ENCODE measurements at regions not wholly inside any gene's neighbourhood (a gene's known extent, or its start where the extent isn't known, plus 50 kb on each side); places are given as distances from the start of the nearest gene placed in this dataset.

DNA sequence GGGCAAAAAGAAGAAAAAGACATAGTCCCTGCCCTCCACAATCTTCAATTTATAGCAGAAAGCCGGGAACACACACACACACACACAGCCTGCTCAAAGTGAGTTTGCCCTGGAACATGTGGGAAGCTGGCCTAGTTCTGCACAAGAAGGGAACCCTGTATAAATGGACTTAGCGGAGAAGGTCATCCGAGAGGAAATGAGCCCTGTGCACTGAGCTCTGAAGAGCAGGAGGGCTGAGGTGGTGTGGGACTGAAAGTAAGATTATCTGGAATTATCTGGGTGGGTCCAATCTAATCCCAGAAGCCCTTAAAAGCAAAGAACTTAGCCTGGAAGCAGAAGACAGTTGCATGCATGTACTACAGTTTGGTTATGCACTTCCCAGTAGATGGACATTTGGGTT is 90.0 kb upstream of the CTSV start:
- TF ChIP-seq, protein P1, sequence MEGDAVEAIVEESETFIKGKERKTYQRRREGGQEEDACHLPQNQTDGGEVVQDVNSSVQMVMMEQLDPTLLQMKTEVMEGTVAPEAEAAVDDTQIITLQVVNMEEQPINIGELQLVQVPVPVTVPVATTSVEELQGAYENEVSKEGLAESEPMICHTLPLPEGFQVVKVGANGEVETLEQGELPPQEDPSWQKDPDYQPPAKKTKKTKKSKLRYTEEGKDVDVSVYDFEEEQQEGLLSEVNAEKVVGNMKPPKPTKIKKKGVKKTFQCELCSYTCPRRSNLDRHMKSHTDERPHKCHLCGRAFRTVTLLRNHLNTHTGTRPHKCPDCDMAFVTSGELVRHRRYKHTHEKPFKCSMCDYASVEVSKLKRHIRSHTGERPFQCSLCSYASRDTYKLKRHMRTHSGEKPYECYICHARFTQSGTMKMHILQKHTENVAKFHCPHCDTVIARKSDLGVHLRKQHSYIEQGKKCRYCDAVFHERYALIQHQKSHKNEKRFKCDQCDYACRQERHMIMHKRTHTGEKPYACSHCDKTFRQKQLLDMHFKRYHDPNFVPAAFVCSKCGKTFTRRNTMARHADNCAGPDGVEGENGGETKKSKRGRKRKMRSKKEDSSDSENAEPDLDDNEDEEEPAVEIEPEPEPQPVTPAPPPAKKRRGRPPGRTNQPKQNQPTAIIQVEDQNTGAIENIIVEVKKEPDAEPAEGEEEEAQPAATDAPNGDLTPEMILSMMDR (IDR thresholded peaks at IDR 0.05; ENCODE audit: insufficient read depth, low read length) = no peak
- TF ChIP-seq POLR2AphosphoS5 (IDR thresholded peaks at IDR 0.05; ENCODE audit: low read depth) (no peak), SPI1 (IDR thresholded peaks at IDR 0.05; ENCODE audit: borderline replicate concordance, low read depth) (no peak)
- TF ChIP-seq, protein P2, sequence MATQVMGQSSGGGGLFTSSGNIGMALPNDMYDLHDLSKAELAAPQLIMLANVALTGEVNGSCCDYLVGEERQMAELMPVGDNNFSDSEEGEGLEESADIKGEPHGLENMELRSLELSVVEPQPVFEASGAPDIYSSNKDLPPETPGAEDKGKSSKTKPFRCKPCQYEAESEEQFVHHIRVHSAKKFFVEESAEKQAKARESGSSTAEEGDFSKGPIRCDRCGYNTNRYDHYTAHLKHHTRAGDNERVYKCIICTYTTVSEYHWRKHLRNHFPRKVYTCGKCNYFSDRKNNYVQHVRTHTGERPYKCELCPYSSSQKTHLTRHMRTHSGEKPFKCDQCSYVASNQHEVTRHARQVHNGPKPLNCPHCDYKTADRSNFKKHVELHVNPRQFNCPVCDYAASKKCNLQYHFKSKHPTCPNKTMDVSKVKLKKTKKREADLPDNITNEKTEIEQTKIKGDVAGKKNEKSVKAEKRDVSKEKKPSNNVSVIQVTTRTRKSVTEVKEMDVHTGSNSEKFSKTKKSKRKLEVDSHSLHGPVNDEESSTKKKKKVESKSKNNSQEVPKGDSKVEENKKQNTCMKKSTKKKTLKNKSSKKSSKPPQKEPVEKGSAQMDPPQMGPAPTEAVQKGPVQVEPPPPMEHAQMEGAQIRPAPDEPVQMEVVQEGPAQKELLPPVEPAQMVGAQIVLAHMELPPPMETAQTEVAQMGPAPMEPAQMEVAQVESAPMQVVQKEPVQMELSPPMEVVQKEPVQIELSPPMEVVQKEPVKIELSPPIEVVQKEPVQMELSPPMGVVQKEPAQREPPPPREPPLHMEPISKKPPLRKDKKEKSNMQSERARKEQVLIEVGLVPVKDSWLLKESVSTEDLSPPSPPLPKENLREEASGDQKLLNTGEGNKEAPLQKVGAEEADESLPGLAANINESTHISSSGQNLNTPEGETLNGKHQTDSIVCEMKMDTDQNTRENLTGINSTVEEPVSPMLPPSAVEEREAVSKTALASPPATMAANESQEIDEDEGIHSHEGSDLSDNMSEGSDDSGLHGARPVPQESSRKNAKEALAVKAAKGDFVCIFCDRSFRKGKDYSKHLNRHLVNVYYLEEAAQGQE (IDR thresholded peaks at IDR 0.05; ENCODE audit: insufficient replicate concordance, low read depth) = no peak

All from HL-60 (cell line).